ENCODE measurements at regions not wholly inside any gene's neighbourhood (a gene's known extent, or its start where the extent isn't known, plus 50 kb on each side); places are given as distances from the start of the nearest gene placed in this dataset.

- TF ChIP-seq POLR2A (IDR thresholded peaks at IDR 0.05; ENCODE audit: low read length) (no peak), GATA1 (IDR thresholded peaks at IDR 0.05; ENCODE audit: low read depth, low read length) (no peak)
These were observed 93.7 kb downstream of the NFKBIZ start for GRCh38 chr3:101943029-101943428.

All from erythroblast (primary cell).